GM13976 (cell line): ENCODE measurements at regions not wholly inside any gene's neighbourhood (a gene's known extent, or its start where the extent isn't known, plus 50 kb on each side); places are given as distances from the start of the nearest gene placed in this dataset.
"Not testable (repeated sequence)": the region's sequence is repeated elsewhere in the genome, so short reads cannot be mapped to it uniquely, and the experiment has no call there.

Experiments
- DNase-seq: peaks from one replicate; pipeline ENCODE4 v3.0.0; 2012; ENCODE audit warnings: low spot score
- in situ Hi-C: fragments of 300-500 bp; cut with MboI; formaldehyde crosslinking; loops from one replicate; pipeline ENCODE4 v1.12.0; 2022; ENCODE audit warnings: low sequenced_read_pairs, mixed read lengths, inconsistent platforms; ENCODE audit not compliant: unreplicated experiment
- TF ChIP-seq, protein P1 (sequence below): IDR thresholded peaks from 2 replicates; pipeline ENCODE4 v1.5.1; 2012; ENCODE audit warnings: borderline replicate concordance, mild to moderate bottlenecking; ENCODE audit not compliant: insufficient read depth; ENCODE audit errors: extremely low read depth, missing control alignments, control extremely low read depth

DNA sequence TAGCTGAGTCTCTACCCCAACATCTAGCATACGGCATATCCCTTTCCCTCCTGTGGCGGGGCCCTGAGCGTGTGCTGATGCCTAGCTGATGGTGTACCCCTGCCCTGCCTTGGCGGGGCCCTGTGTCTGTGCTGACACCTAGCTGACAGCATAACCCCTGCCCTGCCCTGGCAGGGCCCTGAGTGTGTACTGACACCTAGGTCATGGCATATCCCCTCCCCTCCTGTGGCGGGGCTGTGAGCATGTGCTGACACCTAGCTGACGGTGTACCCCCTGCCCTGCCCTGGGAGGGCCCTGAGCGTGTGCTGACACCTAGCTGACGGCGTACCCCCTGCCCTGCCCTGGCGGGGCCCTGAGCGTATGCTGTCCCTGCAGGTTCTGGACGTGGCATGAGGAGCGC, 414.0 kb upstream of the AMELY start:
- in situ Hi-C loops, result no loop called here
- TF ChIP-seq, protein P1, sequence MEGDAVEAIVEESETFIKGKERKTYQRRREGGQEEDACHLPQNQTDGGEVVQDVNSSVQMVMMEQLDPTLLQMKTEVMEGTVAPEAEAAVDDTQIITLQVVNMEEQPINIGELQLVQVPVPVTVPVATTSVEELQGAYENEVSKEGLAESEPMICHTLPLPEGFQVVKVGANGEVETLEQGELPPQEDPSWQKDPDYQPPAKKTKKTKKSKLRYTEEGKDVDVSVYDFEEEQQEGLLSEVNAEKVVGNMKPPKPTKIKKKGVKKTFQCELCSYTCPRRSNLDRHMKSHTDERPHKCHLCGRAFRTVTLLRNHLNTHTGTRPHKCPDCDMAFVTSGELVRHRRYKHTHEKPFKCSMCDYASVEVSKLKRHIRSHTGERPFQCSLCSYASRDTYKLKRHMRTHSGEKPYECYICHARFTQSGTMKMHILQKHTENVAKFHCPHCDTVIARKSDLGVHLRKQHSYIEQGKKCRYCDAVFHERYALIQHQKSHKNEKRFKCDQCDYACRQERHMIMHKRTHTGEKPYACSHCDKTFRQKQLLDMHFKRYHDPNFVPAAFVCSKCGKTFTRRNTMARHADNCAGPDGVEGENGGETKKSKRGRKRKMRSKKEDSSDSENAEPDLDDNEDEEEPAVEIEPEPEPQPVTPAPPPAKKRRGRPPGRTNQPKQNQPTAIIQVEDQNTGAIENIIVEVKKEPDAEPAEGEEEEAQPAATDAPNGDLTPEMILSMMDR, result no peak
- DNase-seq, result no peak

DNA sequence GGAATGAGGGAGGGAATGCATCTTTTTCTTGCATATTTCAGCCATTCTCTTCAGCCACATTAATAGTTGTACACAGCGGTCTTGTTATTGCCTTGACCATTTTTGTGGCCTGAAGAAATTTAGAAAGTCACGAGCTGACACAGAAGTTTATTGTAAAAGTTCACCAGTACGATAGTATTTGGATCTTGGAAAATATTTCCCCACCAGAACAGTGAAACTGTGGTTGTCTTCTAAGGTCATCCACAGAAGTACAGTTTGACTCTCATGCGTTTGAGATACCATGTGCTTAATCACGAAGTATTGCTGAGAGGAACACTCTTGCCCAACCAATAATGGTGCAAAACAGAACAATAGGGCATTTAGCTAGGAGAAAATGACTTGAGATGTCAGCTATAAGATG, 409.2 kb upstream of the AMELY start:
- in situ Hi-C loops, result no loop called here
- no peak for DNase-seq
- TF ChIP-seq, protein P1, result no peak

DNA sequence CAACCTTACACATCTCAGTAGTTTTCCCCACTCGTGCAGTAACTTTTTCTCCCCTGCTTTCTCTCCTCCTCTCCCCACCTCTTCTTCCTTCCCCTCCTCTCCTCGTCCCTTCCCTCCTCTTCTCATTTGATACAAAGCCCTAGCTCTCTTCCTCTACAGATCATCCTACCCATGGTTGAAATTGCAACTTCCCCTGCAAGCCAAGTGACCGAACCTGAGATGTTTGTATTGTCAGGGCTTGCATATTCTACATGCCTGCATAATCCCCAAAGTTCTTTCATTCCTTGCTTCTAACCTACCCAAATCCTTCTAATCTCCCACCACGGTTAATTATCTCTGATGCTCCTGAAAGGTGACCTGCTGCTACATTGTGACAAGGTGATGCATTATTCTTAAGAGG, 408.6 kb upstream of the AMELY start:
- in situ Hi-C loops, DNase-seq: not testable (repeated sequence)

DNA sequence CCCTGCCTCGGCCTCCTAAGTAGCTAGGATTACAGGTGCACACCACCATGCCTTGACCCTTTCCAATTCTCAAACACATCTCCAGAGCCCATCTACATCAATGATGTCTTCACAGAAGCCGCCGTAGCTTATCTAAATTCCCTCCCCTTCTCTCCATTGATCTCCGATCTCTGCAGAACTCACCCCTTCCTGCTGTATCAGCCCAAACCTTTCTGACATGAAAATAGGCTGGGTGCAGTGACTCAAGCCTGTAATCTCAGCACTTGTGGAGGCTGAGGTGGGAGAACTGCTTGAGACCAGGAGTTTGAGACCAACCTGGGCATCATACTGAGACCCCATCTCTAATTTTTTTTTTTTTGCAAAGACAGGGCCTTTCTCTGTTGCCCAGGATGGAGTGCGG, 406.6 kb upstream of the AMELY start:
- in situ Hi-C loops, result no loop called here
- no peak for DNase-seq
- TF ChIP-seq, protein P1, result no peak

DNA sequence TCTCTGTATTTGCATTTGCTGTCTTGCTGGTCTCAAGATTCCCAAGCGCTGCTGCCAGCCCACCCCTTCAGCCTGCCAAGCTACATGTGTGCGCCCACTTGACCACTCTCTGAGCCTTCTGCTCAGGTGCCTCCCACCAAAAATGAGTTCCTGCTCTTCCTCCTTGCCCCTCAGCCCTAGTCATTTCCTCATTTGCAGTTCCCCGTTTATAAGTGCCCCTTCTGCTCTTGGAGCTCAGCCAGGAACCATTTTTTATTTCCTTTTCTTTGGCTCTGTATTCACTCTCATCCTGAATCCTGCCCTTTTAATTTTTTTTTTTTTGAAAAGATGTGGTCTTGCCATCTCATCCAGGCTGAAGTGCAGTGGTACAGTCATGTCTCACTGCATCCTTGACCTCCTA, 406.0 kb upstream of the AMELY start:
- in situ Hi-C loops, result no loop called here
- no peak for DNase-seq
- TF ChIP-seq, protein P1, result no peak

DNA sequence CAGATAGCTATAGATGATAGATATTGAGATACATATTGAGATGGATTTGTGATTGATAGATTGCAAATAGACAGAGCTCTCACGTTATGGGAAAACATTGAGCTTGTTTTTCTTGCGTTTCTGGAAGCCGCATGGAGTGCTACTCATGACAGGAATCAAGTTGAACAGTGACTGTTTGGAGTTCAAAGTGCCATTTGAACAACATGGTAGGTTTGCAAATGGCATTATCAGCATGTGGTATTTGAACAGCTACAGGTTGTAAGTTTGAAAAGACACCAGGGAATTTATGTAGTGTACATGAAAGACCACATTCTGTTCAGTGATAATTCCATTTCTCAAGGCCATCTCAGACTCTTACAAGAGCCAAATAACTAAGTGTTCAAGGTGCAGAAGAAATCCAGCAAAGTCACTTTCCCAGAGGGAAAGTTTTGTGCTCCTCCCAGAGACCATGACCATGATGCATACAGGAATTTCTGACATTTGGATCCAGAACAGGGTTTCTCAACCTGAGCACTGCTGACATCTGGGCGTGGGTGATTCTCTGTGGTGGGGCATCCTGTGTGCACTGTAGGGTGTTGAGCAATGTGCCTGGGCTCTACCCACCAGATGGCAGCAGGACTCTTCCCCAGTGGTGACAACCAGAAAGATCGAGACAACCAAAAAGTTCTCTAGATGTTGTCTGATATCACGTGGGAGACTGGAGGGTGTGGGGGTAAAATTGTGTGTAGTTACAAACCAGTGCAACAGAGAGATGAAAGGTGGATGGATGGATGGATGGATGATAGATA, 399.1 kb upstream of the AMELY start:
- TF ChIP-seq, protein P1, result no peak
- in situ Hi-C loops, result no loop called here
- no peak for DNase-seq

DNA sequence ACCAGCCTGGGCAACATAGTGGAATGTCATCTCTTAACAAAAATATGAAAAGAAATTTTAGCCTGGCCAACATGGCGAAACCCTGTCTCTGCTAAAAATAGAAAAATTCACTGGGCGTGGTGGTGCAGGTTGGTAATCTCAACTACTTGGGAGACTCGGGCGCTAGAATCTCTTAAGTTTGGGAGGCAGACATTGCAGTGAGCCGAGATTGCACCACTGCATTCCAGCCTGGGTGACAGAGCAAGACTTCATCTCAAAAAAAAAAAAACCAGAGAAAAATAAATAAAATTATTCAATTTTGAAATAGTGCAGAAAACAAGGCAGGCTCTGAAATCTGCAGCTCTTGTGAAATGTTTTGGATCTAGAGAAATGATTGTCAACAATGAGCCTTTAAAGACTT, 397.3 kb upstream of the AMELY start:
- in situ Hi-C loops, result no loop called here
- no peak for DNase-seq
- TF ChIP-seq, protein P1, result no peak
